Testis (tissue), 2 donors: ENCODE measurements at regions not wholly inside any gene's neighbourhood (a gene's known extent, or its start where the extent isn't known, plus 50 kb on each side); places are given as distances from the start of the nearest gene placed in this dataset.
"Not testable (repeated sequence)": the region's sequence is repeated elsewhere in the genome, so short reads cannot be mapped to it uniquely, and the experiment has no call there.

Experiments
- DNase-seq: peaks from one replicate; pipeline ENCODE4 v3.0.0-alpha.2; 2019
- H3K27ac ChIP-seq, 2 donors: fragments of 200-600 bp; sonication (generic); one replicate each; pipeline ENCODE4 v1.5.1; 2019
- H3K27me3 ChIP-seq: fragments of 200-600 bp; sonication (generic); one replicate; pipeline ENCODE4 v1.5.1; 2019
- H3K36me3 ChIP-seq: fragments of 200-600 bp; sonication (generic); one replicate; pipeline ENCODE4 v1.5.1; 2017; ENCODE audit warnings: low read depth; ENCODE audit errors: missing control alignments
- H3K4me1 ChIP-seq: fragments of 200-600 bp; sonication (generic); one replicate; pipeline ENCODE4 v1.5.1; 2019
- H3K4me3 ChIP-seq, 2 donors: fragments of 200-600 bp; sonication (generic); one replicate each; pipeline ENCODE4 v1.5.1; 2017 to 2019
- H3K9me3 ChIP-seq: fragments of 200-600 bp; sonication (generic); one replicate; pipeline ENCODE4 v1.5.1; 2017
- WGBS, 2 donors: methylation state at CpG; one replicate each; pipeline ENCODE4 v1.1.5; 2018; 5-methylcytosine and 5-hydroxymethylcytosine counted together
- intact Hi-C: fragments of 100-400 bp; cut with DNase I; formaldehyde crosslinking; loops from one replicate; pipeline ENCODE4 v1.15.1; 2023; ENCODE audit warnings: low total_unique reads
- TF ChIP-seq, protein P1 (sequence below), 3 experiments: fragments of 450-650 bp in 2 of 3; fragments of 200-600 bp in 1 of 3; sonication (generic) in 1 of 3; IDR thresholded peaks; one replicate each; pipeline ENCODE4 v1.5.1; 2016 to 2019; ENCODE audit warnings: antibody characterized with exemption in 3 of 3, mild to moderate bottlenecking in 2 of 3, moderate library complexity in 1 of 3

DNA sequence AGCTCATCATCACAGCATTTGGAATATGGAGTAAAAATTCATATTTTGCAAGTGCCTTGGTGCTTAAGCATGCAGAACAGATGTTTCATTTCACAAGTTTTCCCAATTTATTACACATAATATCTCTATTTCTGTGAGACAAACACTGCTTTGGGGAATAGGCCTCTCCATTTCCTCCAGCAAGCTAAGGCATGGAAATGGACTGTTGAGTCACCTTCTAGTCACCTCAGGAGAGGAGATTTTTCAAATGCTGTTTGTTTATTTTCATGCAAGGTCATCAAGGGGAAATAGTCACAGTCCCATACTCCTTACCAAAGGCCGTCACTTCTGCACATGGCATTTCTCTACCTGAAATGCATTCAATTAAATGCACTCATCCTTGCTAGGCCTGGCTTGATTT is 57.4 kb upstream of the NUTM2D start:
- intact Hi-C loops, H3K4me1 ChIP-seq, H3K27me3 ChIP-seq, H3K36me3 ChIP-seq, H3K27ac ChIP-seq, H3K9me3 ChIP-seq, DNase-seq, H3K4me3 ChIP-seq: not testable (repeated sequence)
- no CpG with 5 or more reads among the region's 1 CpG for WGBS, 2 donors

DNA sequence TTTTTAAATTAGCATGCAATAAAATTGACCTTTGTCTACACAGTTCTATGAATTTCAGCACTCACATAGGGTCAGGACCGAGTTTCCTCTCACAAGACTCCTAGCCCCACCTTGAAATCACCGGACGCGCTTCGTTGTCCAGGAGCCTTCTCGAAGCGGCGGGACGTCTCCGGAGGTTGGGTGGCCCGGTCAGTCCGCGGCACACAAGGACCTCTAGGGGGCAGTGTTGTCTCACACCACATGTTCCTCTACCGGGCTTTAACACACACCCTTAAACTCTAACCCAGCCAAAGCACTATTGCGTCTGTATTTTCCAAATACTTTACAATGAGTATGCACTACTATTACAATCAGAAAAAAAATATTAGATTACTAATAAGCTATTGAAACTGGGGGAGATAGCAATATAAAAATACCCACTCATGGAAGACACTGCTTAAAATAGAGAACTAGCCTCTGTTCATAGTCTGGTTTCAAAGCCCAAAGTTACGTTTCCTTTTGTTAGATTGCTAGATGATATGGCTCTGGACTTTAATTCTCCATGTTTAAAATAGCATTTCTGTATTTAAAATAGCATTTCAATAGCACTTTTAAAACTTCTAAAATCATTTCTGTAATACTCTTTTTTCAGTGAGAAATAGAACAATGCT is 56.0 kb upstream of the NUTM2D start:
- H3K4me1 ChIP-seq, H3K4me3 ChIP-seq, intact Hi-C loops, H3K9me3 ChIP-seq, H3K27ac ChIP-seq, H3K36me3 ChIP-seq, H3K27me3 ChIP-seq: not testable (repeated sequence)
- 50% methylated on average over 1 of the region's 16 CpGs; no CpG with 5 or more reads in 1 of the 2 donors for WGBS, 2 donors
- TF ChIP-seq, protein P1, sequence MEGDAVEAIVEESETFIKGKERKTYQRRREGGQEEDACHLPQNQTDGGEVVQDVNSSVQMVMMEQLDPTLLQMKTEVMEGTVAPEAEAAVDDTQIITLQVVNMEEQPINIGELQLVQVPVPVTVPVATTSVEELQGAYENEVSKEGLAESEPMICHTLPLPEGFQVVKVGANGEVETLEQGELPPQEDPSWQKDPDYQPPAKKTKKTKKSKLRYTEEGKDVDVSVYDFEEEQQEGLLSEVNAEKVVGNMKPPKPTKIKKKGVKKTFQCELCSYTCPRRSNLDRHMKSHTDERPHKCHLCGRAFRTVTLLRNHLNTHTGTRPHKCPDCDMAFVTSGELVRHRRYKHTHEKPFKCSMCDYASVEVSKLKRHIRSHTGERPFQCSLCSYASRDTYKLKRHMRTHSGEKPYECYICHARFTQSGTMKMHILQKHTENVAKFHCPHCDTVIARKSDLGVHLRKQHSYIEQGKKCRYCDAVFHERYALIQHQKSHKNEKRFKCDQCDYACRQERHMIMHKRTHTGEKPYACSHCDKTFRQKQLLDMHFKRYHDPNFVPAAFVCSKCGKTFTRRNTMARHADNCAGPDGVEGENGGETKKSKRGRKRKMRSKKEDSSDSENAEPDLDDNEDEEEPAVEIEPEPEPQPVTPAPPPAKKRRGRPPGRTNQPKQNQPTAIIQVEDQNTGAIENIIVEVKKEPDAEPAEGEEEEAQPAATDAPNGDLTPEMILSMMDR (IDR thresholded peaks at IDR 0.05): peak in 1 of 3 experiments; percentile 18
- DNase-seq: peak; percentile 80

DNA sequence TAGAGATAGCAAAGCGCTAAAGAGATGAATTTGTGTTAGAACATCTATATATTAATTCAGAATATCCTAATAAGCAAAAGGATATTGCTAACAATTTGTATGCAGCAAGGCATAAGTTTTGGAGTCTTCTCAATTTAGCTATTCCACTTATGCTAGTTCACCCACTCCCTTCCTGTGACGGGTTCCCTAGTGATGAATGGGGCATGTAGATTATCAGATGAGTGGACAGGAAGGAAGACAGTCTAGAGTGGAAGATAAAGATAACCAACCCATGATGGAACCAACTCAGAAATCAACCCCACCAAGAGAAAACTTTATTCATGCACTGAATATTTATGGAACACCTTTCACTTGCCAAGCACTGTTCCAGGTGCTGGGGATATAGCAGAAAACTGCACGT is 55.4 kb upstream of the NUTM2D start:
- 86 to 89% methylated on average over 1 of the region's 3 CpGs for whole genome bisulfite sequencing, 2 donors
- H3K4me1 ChIP-seq, DNase-seq, H3K36me3 ChIP-seq, H3K4me3 ChIP-seq, H3K27me3 ChIP-seq, H3K27ac ChIP-seq, intact Hi-C loops, H3K9me3 ChIP-seq: not testable (repeated sequence)

DNA sequence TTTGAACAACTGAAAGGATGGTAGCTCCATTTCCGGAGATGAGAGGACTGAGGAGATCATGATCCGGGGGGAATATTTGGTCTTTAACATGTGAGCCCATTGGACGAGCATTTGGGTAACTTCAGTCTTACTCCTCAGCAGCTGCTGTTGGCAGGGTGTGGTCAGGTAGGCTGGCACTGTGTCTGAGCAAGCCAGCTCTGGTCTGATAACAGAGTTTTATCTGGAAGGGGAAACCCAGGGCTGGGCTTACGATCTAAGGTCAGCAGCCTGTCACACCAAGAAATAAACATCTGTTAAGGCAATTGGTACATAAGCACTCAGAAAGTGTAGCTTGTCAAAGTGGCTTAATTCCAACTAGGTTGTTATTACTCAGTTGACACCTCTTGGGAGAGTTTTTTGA is 53.8 kb upstream of the NUTM2D start:
- H3K27ac ChIP-seq, H3K36me3 ChIP-seq, H3K27me3 ChIP-seq, H3K4me3 ChIP-seq, DNase-seq, H3K9me3 ChIP-seq, H3K4me1 ChIP-seq, intact Hi-C loops: not testable (repeated sequence)
- WGBS, 2 donors: 67% methylated on average over 1 of the region's 4 CpGs; no CpG with 5 or more reads in 1 of the 2 donors

DNA sequence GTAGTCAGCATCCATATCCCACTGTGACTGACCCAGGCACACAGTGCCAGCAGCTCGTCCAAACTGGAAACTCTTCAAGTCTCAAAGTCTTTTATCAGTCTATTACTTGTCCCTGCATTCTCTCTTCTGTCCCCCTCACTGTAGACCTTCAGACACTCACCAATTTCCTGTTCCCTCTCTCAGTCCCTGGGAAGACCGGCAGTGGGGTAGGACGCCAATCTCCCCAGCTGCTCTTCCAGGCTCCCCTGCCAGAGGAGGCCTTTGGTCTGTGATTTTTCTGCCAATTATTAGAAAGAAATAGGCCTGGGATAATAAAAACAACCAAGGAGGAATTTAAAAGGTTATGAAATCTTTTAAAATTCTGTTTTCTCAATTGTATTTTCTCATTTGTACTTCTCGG is 50.9 kb upstream of the NUTM2D start:
- H3K4me1 ChIP-seq, H3K9me3 ChIP-seq, H3K27ac ChIP-seq, DNase-seq, H3K27me3 ChIP-seq, H3K36me3 ChIP-seq, intact Hi-C loops, H3K4me3 ChIP-seq: not testable (repeated sequence)
- 100% methylated on average over 2 of the region's 4 CpGs; no CpG with 5 or more reads in 1 of the 2 donors for WGBS, 2 donors
